ENCODE measurements at regions not wholly inside any gene's neighbourhood (a gene's known extent, or its start where the extent isn't known, plus 50 kb on each side); places are given as distances from the start of the nearest gene placed in this dataset.

DNA sequence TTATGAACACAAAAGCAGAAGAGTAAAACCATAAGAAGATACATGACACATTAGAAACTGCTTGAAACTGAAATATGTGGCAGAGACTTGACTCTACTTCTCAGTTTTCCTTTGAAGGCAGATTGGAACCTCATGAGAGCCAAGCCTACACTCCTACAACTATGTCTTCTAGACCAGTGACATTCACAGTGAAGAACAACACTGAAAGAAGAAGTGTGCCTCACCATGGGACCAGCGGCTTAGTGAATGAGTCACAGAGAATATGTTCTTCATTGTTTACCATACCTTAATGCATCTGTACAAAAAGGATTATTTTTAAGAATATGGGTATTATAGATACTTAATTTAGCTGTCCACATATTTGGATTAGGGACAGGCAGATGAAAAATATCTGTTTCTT lies 248.3 kb downstream of the CDC14C start:
- H3K27ac ChIP-seq: no peak overlapping the region
- no peaks in the 10 kb centered on the region for H3K27me3 ChIP-seq (ENCODE audit: control insufficient read depth, insufficient read depth, low read length)
- H3K4me1 ChIP-seq: no peaks in the 10 kb centered on the region
- TF ChIP-seq, protein P1, sequence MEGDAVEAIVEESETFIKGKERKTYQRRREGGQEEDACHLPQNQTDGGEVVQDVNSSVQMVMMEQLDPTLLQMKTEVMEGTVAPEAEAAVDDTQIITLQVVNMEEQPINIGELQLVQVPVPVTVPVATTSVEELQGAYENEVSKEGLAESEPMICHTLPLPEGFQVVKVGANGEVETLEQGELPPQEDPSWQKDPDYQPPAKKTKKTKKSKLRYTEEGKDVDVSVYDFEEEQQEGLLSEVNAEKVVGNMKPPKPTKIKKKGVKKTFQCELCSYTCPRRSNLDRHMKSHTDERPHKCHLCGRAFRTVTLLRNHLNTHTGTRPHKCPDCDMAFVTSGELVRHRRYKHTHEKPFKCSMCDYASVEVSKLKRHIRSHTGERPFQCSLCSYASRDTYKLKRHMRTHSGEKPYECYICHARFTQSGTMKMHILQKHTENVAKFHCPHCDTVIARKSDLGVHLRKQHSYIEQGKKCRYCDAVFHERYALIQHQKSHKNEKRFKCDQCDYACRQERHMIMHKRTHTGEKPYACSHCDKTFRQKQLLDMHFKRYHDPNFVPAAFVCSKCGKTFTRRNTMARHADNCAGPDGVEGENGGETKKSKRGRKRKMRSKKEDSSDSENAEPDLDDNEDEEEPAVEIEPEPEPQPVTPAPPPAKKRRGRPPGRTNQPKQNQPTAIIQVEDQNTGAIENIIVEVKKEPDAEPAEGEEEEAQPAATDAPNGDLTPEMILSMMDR (IDR thresholded peaks at IDR 0.05): no peak
- H2AFZ ChIP-seq: no peak overlapping the region
- no peaks in the 10 kb centered on the region for H3K79me2 ChIP-seq
- H3K9me3 ChIP-seq (ENCODE audit: control insufficient read depth, low read length): no peaks in the 10 kb centered on the region
- H3K4me2 ChIP-seq (ENCODE audit: low read length): no peak overlapping the region
- no peak overlapping the region for H3K9ac ChIP-seq
- no peaks in the 10 kb centered on the region for H3K36me3 ChIP-seq (ENCODE audit: control insufficient read depth, insufficient read depth, low read length)
- H3K4me3 ChIP-seq (ENCODE audit: low read depth, low read length): no peak overlapping the region

- H3K36me3 ChIP-seq (ENCODE audit: control insufficient read depth, insufficient read depth, low read length): no peaks in the 10 kb centered on the region
- H3K4me3 ChIP-seq (ENCODE audit: low read depth, low read length): no peak overlapping the region
- H3K27ac ChIP-seq: no peak overlapping the region
- H2AFZ ChIP-seq: no peak overlapping the region
- no peaks in the 10 kb centered on the region for H3K79me2 ChIP-seq
- no peaks in the 10 kb centered on the region for H3K27me3 ChIP-seq (ENCODE audit: control insufficient read depth, insufficient read depth, low read length)
- H3K9ac ChIP-seq: no peak overlapping the region
- H3K9me3 ChIP-seq (ENCODE audit: control insufficient read depth, low read length): no peaks in the 10 kb centered on the region
- no peaks in the 10 kb centered on the region for H3K4me1 ChIP-seq
- TF ChIP-seq, protein P1 (IDR thresholded peaks at IDR 0.05): no peak
- H3K4me2 ChIP-seq (ENCODE audit: low read length): no peak overlapping the region
These were observed 250.0 kb downstream of the CDC14C start for GRCh38 chr7:49174396-49174795.

GRCh38 chr7:49187543-49188268 lies 263.4 kb downstream of the CDC14C start:
- Histone ChIP-seq H3K27me3 (ENCODE audit: control insufficient read depth, insufficient read depth, low read length) (no peaks in the 10 kb centered on the region), H3K9me3 (ENCODE audit: control insufficient read depth, low read length) (no peaks in the 10 kb centered on the region), H3K79me2 (no peaks in the 10 kb centered on the region), H3K36me3 (ENCODE audit: control insufficient read depth, insufficient read depth, low read length) (no peaks in the 10 kb centered on the region), H2AFZ (no peak overlapping the region), H3K4me2 (ENCODE audit: low read length) (no peak overlapping the region), H3K4me3 (ENCODE audit: low read depth, low read length) (no peak overlapping the region), H3K27ac (no peak overlapping the region), H3K4me1 (no peaks in the 10 kb centered on the region), H3K9ac (no peak overlapping the region)
- TF ChIP-seq, protein P1 (IDR thresholded peaks at IDR 0.05): no peak

- no peaks in the 10 kb centered on the region for H3K79me2 ChIP-seq
- H3K4me2 ChIP-seq (ENCODE audit: low read length): no peak overlapping the region
- H3K9ac ChIP-seq: no peak overlapping the region
- no peaks in the 10 kb centered on the region for H3K9me3 ChIP-seq (ENCODE audit: control insufficient read depth, low read length)
- no peaks in the 10 kb centered on the region for H3K27me3 ChIP-seq (ENCODE audit: control insufficient read depth, insufficient read depth, low read length)
- H3K4me1 ChIP-seq: no peaks in the 10 kb centered on the region
- TF ChIP-seq, protein P1 (IDR thresholded peaks at IDR 0.05): no peak
- no peak overlapping the region for H2AFZ ChIP-seq
- no peak overlapping the region for H3K27ac ChIP-seq
- H3K4me3 ChIP-seq (ENCODE audit: low read depth, low read length): no peak overlapping the region
- H3K36me3 ChIP-seq (ENCODE audit: control insufficient read depth, insufficient read depth, low read length): no peaks in the 10 kb centered on the region
These were observed 304.2 kb downstream of the CDC14C start for GRCh38 chr7:49228426-49229098.
